ENCODE measurements at regions not wholly inside any gene's neighbourhood (a gene's known extent, or its start where the extent isn't known, plus 50 kb on each side); places are given as distances from the start of the nearest gene placed in this dataset.

DNA sequence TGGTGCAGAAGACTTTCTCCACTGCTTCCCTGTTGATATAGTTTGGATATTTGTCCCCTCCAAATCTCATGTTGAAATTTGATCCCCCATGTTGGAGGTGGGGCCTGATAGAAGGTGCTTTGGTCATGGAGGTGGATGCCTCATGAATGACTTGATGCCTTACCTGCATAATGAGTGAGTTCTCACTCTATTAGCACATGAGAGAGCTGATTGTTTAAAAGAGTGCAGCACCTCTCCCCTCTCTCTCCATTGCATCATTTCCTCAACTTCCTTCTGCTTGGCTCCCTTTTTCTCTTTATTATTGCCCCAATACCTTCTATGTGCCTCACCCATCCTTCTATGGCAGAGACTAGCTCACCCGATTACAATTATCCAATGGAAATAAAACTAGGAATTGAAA lies 90.8 kb upstream of the COX10 start:
- no peak overlapping the region for H3K4me2 ChIP-seq (ENCODE audit: insufficient read depth, low read length)
- no peaks in the 10 kb centered on the region for H3K79me2 ChIP-seq (ENCODE audit: control insufficient read depth, insufficient read depth, low read length)
- H2AFZ ChIP-seq (ENCODE audit: low read depth, low read length) = no peak overlapping the region
- TF ChIP-seq FOS (IDR thresholded peaks at IDR 0.05; ENCODE audit: borderline replicate concordance, insufficient read depth, low read length) (no peak), POLR2A (IDR thresholded peaks at IDR 0.05; ENCODE audit: low read depth, low read length) (no peak), GATA2 (IDR thresholded peaks at IDR 0.05; ENCODE audit: insufficient read depth, insufficient read length, low read depth, low read length) (no peak), JUN (IDR thresholded peaks at IDR 0.05; ENCODE audit: borderline replicate concordance, insufficient read depth, insufficient read length, low read depth) (no peak), MYC (IDR thresholded peaks at IDR 0.05; ENCODE audit: low read depth, low read length) (no peak), POLR2AphosphoS5 (IDR thresholded peaks at IDR 0.05; ENCODE audit: insufficient read depth, low read depth, low read length) (no peak), EZH2 (IDR thresholded peaks at IDR 0.05; ENCODE audit: borderline replicate concordance, low read depth, low read length, severe bottlenecking) (no peak)
- TF ChIP-seq, protein P1, sequence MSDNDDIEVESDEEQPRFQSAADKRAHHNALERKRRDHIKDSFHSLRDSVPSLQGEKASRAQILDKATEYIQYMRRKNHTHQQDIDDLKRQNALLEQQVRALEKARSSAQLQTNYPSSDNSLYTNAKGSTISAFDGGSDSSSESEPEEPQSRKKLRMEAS (IDR thresholded peaks at IDR 0.05; ENCODE audit: insufficient read depth, insufficient read length) = no peak
- TF ChIP-seq, protein P2, sequence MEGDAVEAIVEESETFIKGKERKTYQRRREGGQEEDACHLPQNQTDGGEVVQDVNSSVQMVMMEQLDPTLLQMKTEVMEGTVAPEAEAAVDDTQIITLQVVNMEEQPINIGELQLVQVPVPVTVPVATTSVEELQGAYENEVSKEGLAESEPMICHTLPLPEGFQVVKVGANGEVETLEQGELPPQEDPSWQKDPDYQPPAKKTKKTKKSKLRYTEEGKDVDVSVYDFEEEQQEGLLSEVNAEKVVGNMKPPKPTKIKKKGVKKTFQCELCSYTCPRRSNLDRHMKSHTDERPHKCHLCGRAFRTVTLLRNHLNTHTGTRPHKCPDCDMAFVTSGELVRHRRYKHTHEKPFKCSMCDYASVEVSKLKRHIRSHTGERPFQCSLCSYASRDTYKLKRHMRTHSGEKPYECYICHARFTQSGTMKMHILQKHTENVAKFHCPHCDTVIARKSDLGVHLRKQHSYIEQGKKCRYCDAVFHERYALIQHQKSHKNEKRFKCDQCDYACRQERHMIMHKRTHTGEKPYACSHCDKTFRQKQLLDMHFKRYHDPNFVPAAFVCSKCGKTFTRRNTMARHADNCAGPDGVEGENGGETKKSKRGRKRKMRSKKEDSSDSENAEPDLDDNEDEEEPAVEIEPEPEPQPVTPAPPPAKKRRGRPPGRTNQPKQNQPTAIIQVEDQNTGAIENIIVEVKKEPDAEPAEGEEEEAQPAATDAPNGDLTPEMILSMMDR (IDR thresholded peaks at IDR 0.05; ENCODE audit: extremely low read depth in 1 of 2, insufficient read depth in 1 of 2, low read depth in 1 of 2, low read length in 2 of 2) = no peak
- DNase-seq (ENCODE audit: low read depth, low spot score) (no peak), FAIRE-seq (no peak)
- no peaks in the 10 kb centered on the region for H3K9me3 ChIP-seq (replicated peaks; ENCODE audit: control insufficient read depth, insufficient read depth, low read length)
- dilution Hi-C loops (cut with MboI; ENCODE audit: extremely low pct_ligation_motif_present, low sequenced_read_pairs) = no loop called here
- H3K9ac ChIP-seq (replicated peaks; ENCODE audit: extremely low read depth, insufficient read depth, low read length) = no peak overlapping the region
- intact Hi-C loops (cut with micrococcal nuclease) = no loop called here
- H3K36me3 ChIP-seq (ENCODE audit: control insufficient read depth in 2 of 2, extremely low read depth in 1 of 2, insufficient read depth in 2 of 2, low read length in 2 of 2) = no peaks in the 10 kb centered on the region
- POLR2A ChIA-PET = no interaction called here
- CTCF ChIA-PET = no interaction called here
- no peak overlapping the region for H3K4me3 ChIP-seq (replicated peaks in 1 of 3; ENCODE audit: insufficient read depth in 1 of 3, low read depth in 1 of 3, low read length in 3 of 3)
- H3K9me1 ChIP-seq (replicated peaks; ENCODE audit: control insufficient read depth, extremely low read depth, insufficient read depth, low read length) = no peaks in the 10 kb centered on the region
- no peaks in the 10 kb centered on the region for H4K20me1 ChIP-seq (replicated peaks; ENCODE audit: control insufficient read depth, extremely low read depth, insufficient read depth, low read length)
- no peaks in the 10 kb centered on the region for H3K27me3 ChIP-seq (ENCODE audit: control insufficient read depth in 2 of 2, insufficient read depth in 2 of 2, low read length in 2 of 2)
- no TSS peak for BruUV-seq (replicated peaks)
- H3K4me1 ChIP-seq (ENCODE audit: control insufficient read depth, extremely low read depth, insufficient read depth, low read length) = no peaks in the 10 kb centered on the region
- H3K27ac ChIP-seq (ENCODE audit: insufficient read depth, low read depth, low read length) = no peak overlapping the region

All from endothelial cell of umbilical vein (primary cell).